ENCODE measurements at regions not wholly inside any gene's neighbourhood (a gene's known extent, or its start where the extent isn't known, plus 50 kb on each side); places are given as distances from the start of the nearest gene placed in this dataset.

DNA sequence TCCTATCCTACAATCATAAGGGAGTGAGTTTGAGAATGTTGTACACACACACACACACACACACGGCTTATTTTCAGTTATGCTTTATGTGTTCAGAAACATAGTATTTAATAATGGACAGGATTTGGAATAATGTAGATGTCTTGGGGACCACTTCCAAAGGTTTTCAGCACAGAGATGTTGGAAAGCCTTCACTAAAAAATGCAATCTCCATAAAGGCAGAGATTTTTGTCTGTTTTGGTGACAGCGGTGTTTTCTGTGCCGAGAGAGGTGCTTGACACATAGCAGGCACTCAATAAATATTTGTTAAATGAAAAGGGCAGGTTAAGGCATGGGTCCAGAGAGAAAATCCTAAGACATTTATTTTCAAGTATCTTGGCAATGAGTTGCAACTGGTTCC lies 428.2 kb upstream of the RGMA start:
- no peak overlapping the region for H2AFZ ChIP-seq (ENCODE audit: control insufficient read depth, low read depth, low read length)
- no peaks in the 10 kb centered on the region for H4K20me1 ChIP-seq (ENCODE audit: control insufficient read depth, insufficient read depth)
- intact Hi-C loops (cut with micrococcal nuclease; ENCODE audit: unreplicated experiment) (no loop called here), in situ Hi-C loops (cut with MboI) (no loop called here)
- ATAC-seq, result no peak
- H3K79me2 ChIP-seq (ENCODE audit: control insufficient read depth, insufficient read depth, low read length), result no peaks in the 10 kb centered on the region
- H3K9ac ChIP-seq (ENCODE audit: control insufficient read depth, insufficient read depth, low read length), result no peak overlapping the region
- no peaks in the 10 kb centered on the region for H3K27me3 ChIP-seq (replicated peaks in 1 of 2; ENCODE audit: control insufficient read depth in 2 of 2, insufficient read depth in 2 of 2, low read length in 1 of 2)
- no peak overlapping the region for H3K4me2 ChIP-seq (ENCODE audit: control insufficient read depth, insufficient read depth)
- H3K9me3 ChIP-seq (replicated peaks; ENCODE audit: control insufficient read depth, insufficient read depth, low read length), result no peaks in the 10 kb centered on the region
- FAIRE-seq, result no peak
- H3K36me3 ChIP-seq (ENCODE audit: control insufficient read depth in 2 of 2, insufficient read depth in 2 of 2, low read length in 1 of 2), result no peaks in the 10 kb centered on the region
- ChIA-PET SMC1A (ENCODE audit: uncharacterized antibody, unreplicated experiment) (interaction anchor here (1.2 kb wide), 1 partner anchor 28 kb away, joined by 4 read pairs; no protein-coding TSS in a partner anchor), RAD21 (ENCODE audit: unreplicated experiment) (no interaction called here), CTCF (no interaction called here), POLR2A (no interaction called here)
- no peak for TF ChIP-seq MYB (IDR thresholded peaks at IDR 0.05; ENCODE audit: borderline replicate concordance, low read depth, low read length)
- H3K27ac ChIP-seq (ENCODE audit: control insufficient read depth, insufficient read depth), result no peak overlapping the region
- H3K4me1 ChIP-seq (ENCODE audit: control insufficient read depth, insufficient read depth, low read length), result no peaks in the 10 kb centered on the region
- 63% methylated on average over 3 of the region's 3 CpGs for WGBS (ENCODE audit: insufficient coverage, insufficient replicate concordance, low lambda C conversion rate, missing lambda C conversion rate)
- no peak overlapping the region for H3K4me3 ChIP-seq
- DNase-seq (ENCODE audit: low read depth, low spot score), result no peak
- no TSS peak for BruUV-seq (replicated peaks)

- H3K27ac ChIP-seq (ENCODE audit: control insufficient read depth, insufficient read depth), result no peak overlapping the region
- FAIRE-seq (no peak), ATAC-seq (no peak), DNase-seq (ENCODE audit: low read depth, low spot score) (no peak)
- 4% methylated on average over 5 of the region's 5 CpGs for WGBS (ENCODE audit: insufficient coverage, insufficient replicate concordance, low lambda C conversion rate, missing lambda C conversion rate)
- H4K20me1 ChIP-seq (ENCODE audit: control insufficient read depth, insufficient read depth), result no peaks in the 10 kb centered on the region
- intact Hi-C loops (cut with micrococcal nuclease; ENCODE audit: unreplicated experiment), result no loop called here
- TF ChIP-seq JUND (IDR thresholded peaks at IDR 0.05; ENCODE audit: low read depth, low read length), result no peak
- no peaks in the 10 kb centered on the region for H3K36me3 ChIP-seq (ENCODE audit: control insufficient read depth in 2 of 2, insufficient read depth in 2 of 2, low read length in 1 of 2)
- ChIA-PET POLR2A (no interaction called here), SMC1A (ENCODE audit: uncharacterized antibody, unreplicated experiment) (interaction anchor here (0.6 to 0.7 kb wide), 2 partner anchors 405 to 1237 kb away, joined by 3 read pairs; no protein-coding TSS in a partner anchor), RAD21 (ENCODE audit: unreplicated experiment) (no interaction called here), CTCF (no interaction called here)
- H3K4me1 ChIP-seq (ENCODE audit: control insufficient read depth, insufficient read depth, low read length), result no peaks in the 10 kb centered on the region
- no peaks in the 10 kb centered on the region for H3K9me3 ChIP-seq (replicated peaks; ENCODE audit: control insufficient read depth, insufficient read depth, low read length)
- no peak overlapping the region for H3K4me2 ChIP-seq (ENCODE audit: control insufficient read depth, insufficient read depth)
- no peak overlapping the region for H2AFZ ChIP-seq (ENCODE audit: control insufficient read depth, low read depth, low read length)
- H3K79me2 ChIP-seq (ENCODE audit: control insufficient read depth, insufficient read depth, low read length), result no peaks in the 10 kb centered on the region
- H3K4me3 ChIP-seq, result no peak overlapping the region
- no TSS peak for BruUV-seq (replicated peaks)
- no peak overlapping the region for H3K9ac ChIP-seq (ENCODE audit: control insufficient read depth, insufficient read depth, low read length)
- no peaks in the 10 kb centered on the region for H3K27me3 ChIP-seq (replicated peaks in 1 of 2; ENCODE audit: control insufficient read depth in 2 of 2, insufficient read depth in 2 of 2, low read length in 1 of 2)
- in situ Hi-C loops (cut with MboI), result no loop called here
Measured at GRCh38 chr15:93515256-93516051, 426.4 kb upstream of the RGMA start.

All from GM12878 (cell line).